ENCODE measurements at regions not wholly inside any gene's neighbourhood (a gene's known extent, or its start where the extent isn't known, plus 50 kb on each side); places are given as distances from the start of the nearest gene placed in this dataset.

DNA sequence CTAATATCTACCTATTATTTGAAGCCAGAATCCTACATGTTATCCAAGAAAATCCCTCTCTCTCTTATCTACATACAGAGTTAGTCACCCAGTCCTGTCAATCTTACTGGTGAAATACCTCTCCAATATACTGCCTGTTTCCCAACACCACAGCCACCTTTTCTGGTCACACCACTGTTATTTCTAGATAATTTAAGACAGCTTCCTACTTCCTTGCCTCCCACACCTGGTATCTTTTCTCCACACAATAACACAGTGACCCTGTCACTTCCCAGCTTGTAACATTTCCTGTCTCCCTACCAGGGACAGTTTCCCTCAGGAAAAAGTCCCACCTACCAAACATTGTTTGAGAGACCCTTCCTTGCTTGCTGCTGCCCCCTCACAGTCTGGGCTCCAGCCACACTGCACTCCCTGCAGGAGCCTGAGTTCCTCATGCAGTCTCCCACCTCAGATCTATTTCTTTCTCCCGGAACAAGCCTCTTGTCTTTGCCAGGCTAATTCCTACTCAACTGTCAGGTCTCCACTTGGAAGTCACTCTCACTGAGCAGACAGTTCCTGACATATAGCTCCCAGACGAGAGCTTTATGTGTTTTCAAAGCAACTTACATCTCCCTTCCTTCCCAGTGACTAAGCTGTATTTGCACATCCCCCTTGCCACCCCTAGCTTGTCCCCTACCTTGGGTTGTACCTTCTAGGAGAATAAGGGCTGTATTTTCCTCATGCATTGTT is 73.6 kb upstream of the QRFPR start:
- H3K27ac ChIP-seq (replicated peaks in 1 of 4), result no peak overlapping the region
- no peak overlapping the region for H3K4me3 ChIP-seq
- H3K27me3 ChIP-seq, result peaks cover 0 to 10% (median 0%) of the 10 kb centered on the region in 4 donors
- no peak for DNase-seq (ENCODE audit: extremely low spot score)
- no peaks in the 10 kb centered on the region for H3K36me3 ChIP-seq
- 45% methylated on average over 2 of the region's 2 CpGs for WGBS
- intact Hi-C loops (cut with DNase I), result no loop called here
- no peaks in the 10 kb centered on the region for H3K9me3 ChIP-seq
- no peak for TF ChIP-seq POLR2AphosphoS5 (IDR thresholded peaks at IDR 0.05)
- TF ChIP-seq EP300 (IDR thresholded peaks at IDR 0.05), result no peak
- TF ChIP-seq POLR2A (IDR thresholded peaks at IDR 0.05; ENCODE audit: low read depth), result no peak
- TF ChIP-seq, protein P1, sequence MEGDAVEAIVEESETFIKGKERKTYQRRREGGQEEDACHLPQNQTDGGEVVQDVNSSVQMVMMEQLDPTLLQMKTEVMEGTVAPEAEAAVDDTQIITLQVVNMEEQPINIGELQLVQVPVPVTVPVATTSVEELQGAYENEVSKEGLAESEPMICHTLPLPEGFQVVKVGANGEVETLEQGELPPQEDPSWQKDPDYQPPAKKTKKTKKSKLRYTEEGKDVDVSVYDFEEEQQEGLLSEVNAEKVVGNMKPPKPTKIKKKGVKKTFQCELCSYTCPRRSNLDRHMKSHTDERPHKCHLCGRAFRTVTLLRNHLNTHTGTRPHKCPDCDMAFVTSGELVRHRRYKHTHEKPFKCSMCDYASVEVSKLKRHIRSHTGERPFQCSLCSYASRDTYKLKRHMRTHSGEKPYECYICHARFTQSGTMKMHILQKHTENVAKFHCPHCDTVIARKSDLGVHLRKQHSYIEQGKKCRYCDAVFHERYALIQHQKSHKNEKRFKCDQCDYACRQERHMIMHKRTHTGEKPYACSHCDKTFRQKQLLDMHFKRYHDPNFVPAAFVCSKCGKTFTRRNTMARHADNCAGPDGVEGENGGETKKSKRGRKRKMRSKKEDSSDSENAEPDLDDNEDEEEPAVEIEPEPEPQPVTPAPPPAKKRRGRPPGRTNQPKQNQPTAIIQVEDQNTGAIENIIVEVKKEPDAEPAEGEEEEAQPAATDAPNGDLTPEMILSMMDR (IDR thresholded peaks at IDR 0.05), result no peak
- no peaks in the 10 kb centered on the region for H3K4me1 ChIP-seq

- intact Hi-C loops (cut with DNase I), result no loop called here
- H3K4me1 ChIP-seq, result no peaks in the 10 kb centered on the region
- no peaks in the 10 kb centered on the region for H3K9me3 ChIP-seq
- peaks cover 0 to 5% (median 0%) of the 10 kb centered on the region in 4 donors for H3K27me3 ChIP-seq
- H3K27ac ChIP-seq (replicated peaks in 1 of 4), result no peak overlapping the region
- DNase-seq (ENCODE audit: extremely low spot score), result no peak
- 75% methylated on average over 1 of the region's 1 CpG for WGBS
- no peak for TF ChIP-seq EP300 (IDR thresholded peaks at IDR 0.05)
- TF ChIP-seq POLR2A (IDR thresholded peaks at IDR 0.05; ENCODE audit: low read depth), result no peak
- TF ChIP-seq, protein P1 (IDR thresholded peaks at IDR 0.05), result no peak
- TF ChIP-seq POLR2AphosphoS5 (IDR thresholded peaks at IDR 0.05), result no peak
- no peaks in the 10 kb centered on the region for H3K36me3 ChIP-seq
- no peak overlapping the region for H3K4me3 ChIP-seq
These were observed 70.5 kb upstream of the QRFPR start for GRCh38 chr4:121451310-121451709.

- DNase-seq (ENCODE audit: extremely low spot score), result no peak
- Histone ChIP-seq H3K9me3 (no peaks in the 10 kb centered on the region), H3K4me1 (no peaks in the 10 kb centered on the region), H3K27ac (replicated peaks in 1 of 4) (no peak overlapping the region), H3K36me3 (no peaks in the 10 kb centered on the region), H3K4me3 (no peak overlapping the region), H3K27me3 (no peaks in the 10 kb centered on the region)
- 100% methylated on average over 1 of the region's 1 CpG for WGBS
- intact Hi-C loops (cut with DNase I), result no loop called here
- TF ChIP-seq POLR2AphosphoS5 (IDR thresholded peaks at IDR 0.05) (no peak), POLR2A (IDR thresholded peaks at IDR 0.05; ENCODE audit: low read depth) (no peak), EP300 (IDR thresholded peaks at IDR 0.05) (no peak)
- TF ChIP-seq, protein P1 (IDR thresholded peaks at IDR 0.05), result no peak
These were observed 68.6 kb upstream of the QRFPR start for GRCh38 chr4:121449416-121449815.

GRCh38 chr4:121448231-121448630 is 67.4 kb upstream of the QRFPR start:
- Histone ChIP-seq H3K4me3 (no peak overlapping the region), H3K36me3 (no peaks in the 10 kb centered on the region), H3K27me3 (no peaks in the 10 kb centered on the region), H3K27ac (replicated peaks in 1 of 4) (no peak overlapping the region), H3K4me1 (no peaks in the 10 kb centered on the region), H3K9me3 (no peaks in the 10 kb centered on the region)
- DNase-seq (ENCODE audit: extremely low spot score), result no peak
- no peak for TF ChIP-seq POLR2A (IDR thresholded peaks at IDR 0.05; ENCODE audit: low read depth)
- TF ChIP-seq, protein P1 (IDR thresholded peaks at IDR 0.05), result no peak
- no peak for TF ChIP-seq EP300 (IDR thresholded peaks at IDR 0.05)
- TF ChIP-seq POLR2AphosphoS5 (IDR thresholded peaks at IDR 0.05), result no peak
- 87% methylated on average over 2 of the region's 2 CpGs for WGBS
- intact Hi-C loops (cut with DNase I), result no loop called here

DNA sequence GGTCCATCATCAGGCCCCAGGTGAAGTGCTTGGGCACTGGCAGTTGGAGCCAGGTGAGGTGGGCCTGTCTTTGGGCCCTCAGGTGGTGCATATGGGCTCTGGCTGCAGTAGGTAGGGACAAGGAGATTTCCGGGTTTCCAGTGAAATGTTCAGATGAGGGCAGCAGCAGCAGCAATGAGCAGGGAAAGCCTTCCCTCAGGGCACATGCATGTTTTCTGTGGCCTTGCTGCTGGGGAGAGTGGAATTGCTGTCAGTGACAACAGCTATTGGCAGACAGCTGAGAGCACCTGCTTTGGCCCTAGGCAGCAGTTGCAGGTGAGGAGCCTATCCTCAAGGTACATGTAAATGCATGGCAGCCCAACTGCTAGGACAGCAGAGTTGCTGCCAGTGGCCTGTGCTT is 58.9 kb upstream of the QRFPR start:
- Histone ChIP-seq H3K4me3 (no peak overlapping the region), H3K9me3 (peaks cover 0 to 22% (median 12%) of the 10 kb centered on the region in 4 donors), H3K36me3 (no peaks in the 10 kb centered on the region), H3K27ac (replicated peaks in 1 of 4) (no peak overlapping the region), H3K27me3 (no peaks in the 10 kb centered on the region), H3K4me1 (no peaks in the 10 kb centered on the region)
- TF ChIP-seq, protein P1 (IDR thresholded peaks at IDR 0.05), result no peak
- TF ChIP-seq POLR2A (IDR thresholded peaks at IDR 0.05; ENCODE audit: low read depth) (no peak), EP300 (IDR thresholded peaks at IDR 0.05) (no peak), POLR2AphosphoS5 (IDR thresholded peaks at IDR 0.05) (no peak)
- no peak for DNase-seq (ENCODE audit: extremely low spot score)
- no CpG with 5 or more reads among the region's 1 CpG for WGBS
- intact Hi-C loops (cut with DNase I), result no loop called here

Measured in esophagus muscularis mucosa (tissue), 4 donors.